Lower leg skin (tissue), 3 donors: ENCODE measurements at regions not wholly inside any gene's neighbourhood (a gene's known extent, or its start where the extent isn't known, plus 50 kb on each side); places are given as distances from the start of the nearest gene placed in this dataset.

Source experiments
- CTCF ChIP-seq, 3 donors: fragments of 450-650 bp; IDR thresholded peaks; one replicate each; pipeline ENCODE4 v1.5.1; 2016; ENCODE audit warnings: antibody characterized with exemption in 3 of 3, mild to moderate bottlenecking in 3 of 3, moderate library complexity in 2 of 3
- POLR2A ChIP-seq, 2 donors: fragments of 450-650 bp; IDR thresholded peaks; one replicate each; pipeline ENCODE4 v1.6.1; 2016 to 2017; ENCODE audit warnings: antibody characterized with exemption in 2 of 2, mild to moderate bottlenecking in 1 of 2, moderate library complexity in 1 of 2

- TF ChIP-seq CTCF (IDR thresholded peaks at IDR 0.05) (no peak), POLR2A (IDR thresholded peaks at IDR 0.05) (no peak)
Observed at GRCh38 chr5:74007193-74007592, 381.2 kb downstream of the ARHGEF28 start.
